IPS-18c (cell line): ENCODE measurements at regions not wholly inside any gene's neighbourhood (a gene's known extent, or its start where the extent isn't known, plus 50 kb on each side); places are given as distances from the start of the nearest gene placed in this dataset.

Experiments
- H3K4me3 ChIP-seq: 2 replicates; pipeline ENCODE4 v1.7.0; 2013; ENCODE audit warnings: low read depth, mild to moderate bottlenecking, low read length, moderate library complexity; ENCODE audit not compliant: insufficient read depth
- H3K9me3 ChIP-seq: one replicate; pipeline ENCODE4 v1.6.1; 2013; ENCODE audit warnings: mild to moderate bottlenecking, low read length, moderate library complexity; ENCODE audit not compliant: control insufficient read depth, insufficient read depth

DNA sequence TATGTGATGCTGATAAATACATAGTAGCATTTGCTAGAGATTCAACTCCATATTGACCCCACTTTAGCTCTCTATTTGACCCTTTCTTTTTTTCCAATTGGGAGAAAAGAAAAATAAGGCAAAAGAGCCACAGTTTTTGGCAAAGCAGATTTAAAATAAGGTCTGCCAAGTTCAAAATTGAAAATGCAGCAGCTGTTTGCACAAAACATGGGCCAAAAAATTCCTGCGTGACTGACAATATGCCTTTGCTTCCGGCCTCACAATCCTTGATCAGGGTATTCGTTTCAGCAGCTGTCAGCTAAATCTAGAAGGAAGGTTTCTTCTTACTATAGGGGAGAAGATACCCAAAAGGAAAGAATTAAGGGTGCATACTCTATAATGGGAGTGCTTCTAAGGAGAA, 563.5 kb upstream of the CCDC54 start:
- Histone ChIP-seq H3K4me3 (no peak overlapping the region), H3K9me3 (no peaks in the 10 kb centered on the region)

DNA sequence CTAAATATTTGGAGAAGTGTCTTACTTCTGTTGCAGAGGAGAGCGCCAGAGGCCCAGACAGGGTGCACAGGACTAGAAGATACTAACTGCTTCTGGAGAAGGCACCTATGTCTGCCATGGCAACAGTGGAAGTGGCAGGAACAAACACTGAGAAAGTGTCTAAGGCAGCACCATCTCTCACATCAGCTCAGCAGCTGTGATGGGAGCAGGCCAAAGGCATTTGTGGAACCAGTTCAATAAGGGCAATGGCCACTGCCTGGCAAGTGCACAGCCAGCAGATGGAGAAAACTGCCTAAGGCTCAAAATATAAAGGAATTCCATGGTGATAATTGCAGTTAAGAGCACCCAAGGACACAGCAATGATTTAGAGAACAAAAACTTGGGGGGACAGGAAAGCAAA, 563.0 kb upstream of the CCDC54 start:
- Histone ChIP-seq H3K4me3 (no peak overlapping the region), H3K9me3 (no peaks in the 10 kb centered on the region)

DNA sequence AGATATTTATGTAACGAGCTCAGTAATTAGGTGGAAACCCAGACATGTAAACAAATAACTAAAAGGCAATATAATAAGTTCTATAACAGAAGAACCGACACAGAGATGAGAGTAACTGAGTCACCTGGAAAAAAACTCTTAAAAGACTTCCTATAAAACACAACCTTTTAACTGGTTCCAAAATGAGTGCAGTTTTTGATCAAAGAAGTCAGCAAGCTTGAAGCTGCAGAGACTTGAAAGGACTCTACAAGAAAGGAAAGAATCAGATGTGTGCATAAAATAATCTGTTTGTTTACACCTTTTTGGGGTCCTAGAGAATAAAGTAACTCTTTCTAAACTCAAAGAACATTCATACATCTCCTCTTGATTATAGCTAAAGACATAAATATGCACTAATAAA, 560.4 kb upstream of the CCDC54 start:
- Histone ChIP-seq H3K9me3 (peaks cover under 1% of the 10 kb centered on the region), H3K4me3 (no peak overlapping the region)

GRCh38 chr3:106817706-106818105, 559.5 kb upstream of the CCDC54 start:
- Histone ChIP-seq H3K9me3 (peaks cover 3% of the 10 kb centered on the region), H3K4me3 (no peak overlapping the region)

DNA sequence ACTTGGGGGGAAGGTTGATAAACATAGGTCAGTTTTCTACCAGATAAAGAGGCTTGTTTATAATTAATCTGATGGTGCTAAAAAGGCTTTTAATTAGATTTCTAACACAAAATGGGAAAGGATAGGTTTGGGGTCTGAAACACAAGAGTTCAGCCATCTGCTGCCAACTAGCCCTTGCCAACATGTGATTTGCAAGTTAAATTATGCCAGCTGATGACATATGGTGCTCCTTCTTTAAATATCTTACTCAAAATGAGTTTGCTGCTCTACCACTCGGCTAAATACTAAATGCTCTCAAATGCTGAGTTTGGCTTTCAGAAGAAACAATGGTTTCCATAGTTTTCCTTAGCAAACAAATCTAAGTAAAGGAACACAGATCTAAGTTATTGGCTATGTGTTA, 557.8 kb upstream of the CCDC54 start:
- peaks cover 3% of the 10 kb centered on the region for H3K9me3 ChIP-seq
- H3K4me3 ChIP-seq: no peak overlapping the region

- peaks cover 3% of the 10 kb centered on the region for H3K9me3 ChIP-seq
- no peak overlapping the region for H3K4me3 ChIP-seq
Measured at GRCh38 chr3:106820726-106821362, 556.4 kb upstream of the CCDC54 start.

- no peak overlapping the region for H3K4me3 ChIP-seq
- peaks cover 3% of the 10 kb centered on the region for H3K9me3 ChIP-seq
Measured at GRCh38 chr3:106821801-106822200, 555.4 kb upstream of the CCDC54 start.

DNA sequence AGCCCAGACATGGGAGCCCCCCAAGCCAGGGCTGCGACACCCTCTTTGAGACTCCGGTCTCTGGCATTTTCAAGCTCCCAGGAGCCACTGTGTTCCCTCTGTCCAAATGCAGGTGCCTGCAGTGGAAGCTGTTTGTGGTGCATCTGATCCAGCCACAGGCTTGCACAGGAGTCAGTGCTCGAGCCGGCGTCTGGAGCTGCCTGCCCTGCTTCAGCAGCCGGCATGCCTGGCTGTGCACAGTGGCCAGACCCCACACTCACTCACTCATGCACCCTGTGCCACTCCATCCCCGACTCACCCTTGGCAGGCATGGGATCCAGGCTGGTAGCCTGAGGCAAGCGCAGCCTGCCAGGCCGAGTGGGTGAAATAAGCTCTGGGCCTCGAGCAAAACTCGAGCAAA, 555.0 kb upstream of the CCDC54 start:
- peaks cover 3% of the 10 kb centered on the region for H3K9me3 ChIP-seq

DNA sequence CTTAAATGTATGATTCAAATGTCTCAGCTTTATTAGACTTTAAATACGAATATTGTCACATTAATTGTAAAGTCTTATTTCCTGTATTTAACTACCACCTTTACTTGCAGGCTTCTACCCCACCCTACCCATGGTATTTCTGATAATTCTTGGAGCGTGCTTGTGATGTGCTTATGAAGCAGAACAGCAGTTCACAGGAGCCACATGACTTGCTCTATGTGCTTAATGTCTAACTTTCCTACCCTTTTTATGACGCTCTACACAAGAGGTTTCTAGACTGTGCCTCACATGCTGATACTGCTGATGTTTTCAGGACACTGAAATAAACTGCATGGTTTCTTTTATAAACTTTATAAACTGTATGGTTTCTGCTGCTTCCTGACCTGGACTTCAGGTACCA, 553.5 kb upstream of the CCDC54 start:
- Histone ChIP-seq H3K9me3 (peaks cover 3% of the 10 kb centered on the region), H3K4me3 (no peak overlapping the region)

More for the DNA sequence above, 555.0 kb upstream of the CCDC54 start:
- no peak overlapping the region for H3K4me3 ChIP-seq

- peaks cover 3% of the 10 kb centered on the region for H3K9me3 ChIP-seq
- H3K4me3 ChIP-seq: no peak overlapping the region
Measured at GRCh38 chr3:106824856-106825255, 552.4 kb upstream of the CCDC54 start.

DNA sequence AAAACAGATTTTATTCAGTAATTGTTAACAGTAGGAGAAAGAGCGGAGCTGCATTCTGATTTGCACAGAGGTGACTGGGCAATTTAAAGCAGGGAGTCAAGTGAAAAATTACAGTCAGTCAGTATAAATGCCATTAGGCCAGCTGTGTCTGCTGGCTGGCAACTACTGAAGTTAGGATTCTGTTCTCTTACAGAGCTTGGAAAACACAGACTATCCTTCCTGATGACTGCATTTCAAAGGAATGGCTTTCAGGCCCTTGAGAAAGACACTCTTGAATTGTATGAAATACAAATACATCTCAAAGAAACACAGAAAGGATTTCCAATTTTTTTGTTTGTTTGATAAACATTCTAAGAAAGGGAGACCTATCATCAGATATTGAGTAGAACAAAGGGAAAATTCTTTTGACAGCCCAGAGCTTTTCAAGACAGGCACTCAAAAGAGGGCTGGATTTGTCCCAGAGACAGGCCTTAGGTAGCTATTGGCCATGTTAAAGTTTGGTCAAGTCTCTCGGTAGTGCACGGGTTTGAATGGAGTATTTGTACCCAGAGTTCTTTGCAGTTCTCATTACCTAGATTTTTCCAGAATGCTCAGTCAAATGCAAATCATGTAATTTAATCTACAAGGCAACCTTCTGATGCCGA, 551.2 kb upstream of the CCDC54 start:
- Histone ChIP-seq H3K4me3 (no peak overlapping the region), H3K9me3 (peaks cover 3% of the 10 kb centered on the region)

GRCh38 chr3:106826791-106827311, 550.4 kb upstream of the CCDC54 start:
- Histone ChIP-seq H3K4me3 (no peak overlapping the region), H3K9me3 (peaks cover 3% of the 10 kb centered on the region)

- H3K9me3 ChIP-seq: no peaks in the 10 kb centered on the region
- no peak overlapping the region for H3K4me3 ChIP-seq
Measured at GRCh38 chr3:106827515-106828213, 549.6 kb upstream of the CCDC54 start.

DNA sequence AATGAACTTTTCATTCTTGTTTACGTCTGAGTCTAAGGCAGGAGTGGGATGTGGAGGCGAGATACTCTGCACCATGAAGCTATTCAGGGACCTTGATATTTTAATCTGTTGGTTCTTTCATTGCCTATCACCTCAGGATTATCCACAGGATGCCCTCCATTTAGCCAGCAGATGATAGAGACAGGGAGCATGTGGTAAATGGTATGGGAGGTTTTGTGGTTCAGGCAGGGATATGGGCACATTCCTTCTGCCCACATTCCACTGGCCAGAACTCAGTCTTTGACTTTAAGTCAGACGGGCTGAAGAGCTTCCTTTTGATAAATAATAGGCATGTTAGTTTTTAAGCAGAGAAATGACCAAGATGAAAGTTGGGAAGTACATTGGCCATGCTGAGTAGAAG, 548.0 kb upstream of the CCDC54 start:
- H3K9me3 ChIP-seq: no peaks in the 10 kb centered on the region

GRCh38 chr3:106830334-106830733, 546.9 kb upstream of the CCDC54 start:
- Histone ChIP-seq H3K4me3 (no peak overlapping the region), H3K9me3 (no peaks in the 10 kb centered on the region)

More for the DNA sequence above, 548.0 kb upstream of the CCDC54 start:
- H3K4me3 ChIP-seq: no peak overlapping the region

DNA sequence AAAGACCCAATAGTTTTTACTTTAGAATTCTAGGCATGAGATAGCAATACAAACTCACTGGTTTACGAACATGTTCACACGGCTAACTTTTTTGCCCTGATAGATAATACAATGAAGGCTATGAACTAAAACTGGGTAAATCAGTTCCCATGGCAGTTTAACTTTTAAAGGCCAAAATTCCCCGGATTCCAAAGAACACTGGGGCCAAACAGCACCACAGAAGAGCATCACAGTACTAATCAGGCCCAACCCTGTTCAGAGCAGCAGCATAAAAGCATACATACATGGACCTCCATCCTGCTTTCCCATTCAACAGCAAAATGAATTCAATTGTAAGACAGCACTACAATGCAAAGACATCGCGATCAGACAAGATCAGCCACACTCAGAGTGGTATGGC, 540.3 kb upstream of the CCDC54 start:
- H3K9me3 ChIP-seq: peaks cover 2% of the 10 kb centered on the region
- H3K4me3 ChIP-seq: no peak overlapping the region

- no peak overlapping the region for H3K4me3 ChIP-seq
Measured at GRCh38 chr3:106837616-106838015, 539.6 kb upstream of the CCDC54 start.

More at GRCh38 chr3:106837616-106838015, 539.6 kb upstream of the CCDC54 start:
- H3K9me3 ChIP-seq: peaks cover 2% of the 10 kb centered on the region
